Type B pancreatic cell (in vitro differentiated cells): ENCODE measurements at regions not wholly inside any gene's neighbourhood (a gene's known extent, or its start where the extent isn't known, plus 50 kb on each side); places are given as distances from the start of the nearest gene placed in this dataset.

Source experiments
- DNase-seq: peaks from one replicate; pipeline ENCODE4 v3.0.0; 2021; ENCODE audit warnings: mixed read lengths; ENCODE audit not compliant: unreplicated experiment; ENCODE audit errors: extremely low spot score
- H3K27ac Mint-ChIP-seq: 2 replicates; pipeline ENCODE4 v1.8.0; 2021; ENCODE audit warnings: mild to moderate bottlenecking, mixed read lengths
- H3K27me3 Mint-ChIP-seq: 2 replicates; pipeline ENCODE4 v1.8.0; 2021; ENCODE audit warnings: mixed read lengths
- H3K36me3 Mint-ChIP-seq: 2 replicates; pipeline ENCODE4 v1.8.0; 2021; ENCODE audit warnings: mixed read lengths
- H3K4me1 Mint-ChIP-seq: one replicate; pipeline ENCODE4 v1.8.0; 2021; ENCODE audit warnings: mixed read lengths; ENCODE audit not compliant: unreplicated experiment
- H3K4me3 Mint-ChIP-seq: 2 replicates; pipeline ENCODE4 v1.8.0; 2021; ENCODE audit warnings: mild to moderate bottlenecking, mixed read lengths
- H3K9me3 Mint-ChIP-seq: 2 replicates; pipeline ENCODE4 v1.8.0; 2021; ENCODE audit warnings: mixed read lengths
- CTCF ChIP-seq: fragments of 200-600 bp; sonication (generic); conservative IDR thresholded peaks from 2 replicates; pipeline ENCODE4 v1.5.0; 2021; ENCODE audit warnings: antibody characterized with exemption, mild to moderate bottlenecking

- DNase-seq, result no peak
- H3K36me3 Mint-ChIP-seq, result no peaks in the 10 kb centered on the region
- no peak overlapping the region for H3K27ac Mint-ChIP-seq
- no peaks in the 10 kb centered on the region for H3K9me3 Mint-ChIP-seq
- no peaks in the 10 kb centered on the region for H3K27me3 Mint-ChIP-seq
- H3K4me1 Mint-ChIP-seq, result no peaks in the 10 kb centered on the region
- H3K4me3 Mint-ChIP-seq, result no peak overlapping the region
- TF ChIP-seq CTCF, result no peak
These were observed 105.1 kb upstream of the SLITRK1 start for GRCh38 chr13:83987394-83987793.

- Mint-ChIP-seq H3K4me3 (no peak overlapping the region), H3K27ac (no peak overlapping the region), H3K36me3 (no peaks in the 10 kb centered on the region), H3K4me1 (no peaks in the 10 kb centered on the region), H3K9me3 (no peaks in the 10 kb centered on the region), H3K27me3 (no peaks in the 10 kb centered on the region)
- DNase-seq, result no peak
- TF ChIP-seq CTCF, result no peak
These were observed 102.5 kb upstream of the SLITRK1 start for GRCh38 chr13:83984793-83985192.

- H3K27me3 Mint-ChIP-seq, result no peaks in the 10 kb centered on the region
- DNase-seq, result no peak
- H3K36me3 Mint-ChIP-seq, result no peaks in the 10 kb centered on the region
- no peak overlapping the region for H3K4me3 Mint-ChIP-seq
- H3K27ac Mint-ChIP-seq, result no peak overlapping the region
- no peaks in the 10 kb centered on the region for H3K4me1 Mint-ChIP-seq
- no peaks in the 10 kb centered on the region for H3K9me3 Mint-ChIP-seq
- TF ChIP-seq CTCF, result no peak
These were observed 98.1 kb upstream of the SLITRK1 start for GRCh38 chr13:83980331-83980730.

- Mint-ChIP-seq H3K36me3 (no peaks in the 10 kb centered on the region), H3K4me1 (no peaks in the 10 kb centered on the region), H3K9me3 (no peaks in the 10 kb centered on the region), H3K27me3 (no peaks in the 10 kb centered on the region), H3K4me3 (no peak overlapping the region), H3K27ac (no peak overlapping the region)
- TF ChIP-seq CTCF, result no peak
- DNase-seq, result no peak
These were observed 93.4 kb upstream of the SLITRK1 start for GRCh38 chr13:83975655-83976165.

- H3K4me1 Mint-ChIP-seq, result no peaks in the 10 kb centered on the region
- H3K9me3 Mint-ChIP-seq, result no peaks in the 10 kb centered on the region
- H3K36me3 Mint-ChIP-seq, result no peaks in the 10 kb centered on the region
- TF ChIP-seq CTCF, result no peak
- H3K27me3 Mint-ChIP-seq, result no peaks in the 10 kb centered on the region
- no peak overlapping the region for H3K4me3 Mint-ChIP-seq
- no peak overlapping the region for H3K27ac Mint-ChIP-seq
- DNase-seq, result no peak
These were observed 76.3 kb upstream of the SLITRK1 start for GRCh38 chr13:83958531-83958930.

GRCh38 chr13:83955011-83955410 is 72.7 kb upstream of the SLITRK1 start:
- Mint-ChIP-seq H3K4me3 (no peak overlapping the region), H3K27ac (no peak overlapping the region)
- no peak for TF ChIP-seq CTCF

More at GRCh38 chr13:83955011-83955410, 72.7 kb upstream of the SLITRK1 start:
- Mint-ChIP-seq H3K27me3 (no peaks in the 10 kb centered on the region), H3K36me3 (no peaks in the 10 kb centered on the region), H3K9me3 (no peaks in the 10 kb centered on the region), H3K4me1 (no peaks in the 10 kb centered on the region)
- DNase-seq, result no peak
